HL-60/S4 (cell line): ENCODE measurements at regions not wholly inside any gene's neighbourhood (a gene's known extent, or its start where the extent isn't known, plus 50 kb on each side); places are given as distances from the start of the nearest gene placed in this dataset.
"Not testable (repeated sequence)": the region's sequence is repeated elsewhere in the genome, so short reads cannot be mapped to it uniquely, and the experiment has no call there.

ENCODE experiments used
- in situ Hi-C: fragments of 300-500 bp; cut with MboI; formaldehyde crosslinking; loops from 2 replicates; pipeline ENCODE4 v1.14.3; 2022; ENCODE audit warnings: low sequenced_read_pairs

- in situ Hi-C loops, result no loop called here
Measured at GRCh38 chr22:25390297-25391240, 171.1 kb downstream of the CRYBB2 start.

GRCh38 chr22:25392584-25392983 is 171.9 kb upstream of the GRK3 start:
- in situ Hi-C loops, result no loop called here

GRCh38 chr22:25393121-25393805 is 171.2 kb upstream of the GRK3 start:
- in situ Hi-C loops, result no loop called here

DNA sequence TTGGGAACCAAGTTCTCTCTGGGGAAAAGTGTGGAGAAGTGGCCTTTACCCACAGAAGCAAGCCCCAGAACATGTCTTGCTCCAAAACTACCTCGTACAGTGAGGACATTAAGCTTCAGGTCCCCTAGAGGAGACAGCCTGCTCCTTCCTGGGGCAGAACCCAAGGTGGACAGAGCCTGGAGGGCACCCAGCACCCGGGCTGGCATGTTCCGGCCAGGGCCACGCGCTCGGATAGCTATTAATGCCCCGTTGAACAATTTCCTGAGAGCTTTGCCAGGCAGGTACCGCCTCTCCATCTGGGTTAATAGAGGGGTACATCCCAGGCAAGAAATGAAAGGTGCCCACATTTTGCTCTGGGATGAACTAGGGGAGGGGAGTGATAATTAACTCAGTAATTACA is 169.0 kb upstream of the GRK3 start:
- in situ Hi-C loops, result no loop called here

- in situ Hi-C loops, result no loop called here
Measured at GRCh38 chr22:25395915-25396314, 168.6 kb upstream of the GRK3 start.

DNA sequence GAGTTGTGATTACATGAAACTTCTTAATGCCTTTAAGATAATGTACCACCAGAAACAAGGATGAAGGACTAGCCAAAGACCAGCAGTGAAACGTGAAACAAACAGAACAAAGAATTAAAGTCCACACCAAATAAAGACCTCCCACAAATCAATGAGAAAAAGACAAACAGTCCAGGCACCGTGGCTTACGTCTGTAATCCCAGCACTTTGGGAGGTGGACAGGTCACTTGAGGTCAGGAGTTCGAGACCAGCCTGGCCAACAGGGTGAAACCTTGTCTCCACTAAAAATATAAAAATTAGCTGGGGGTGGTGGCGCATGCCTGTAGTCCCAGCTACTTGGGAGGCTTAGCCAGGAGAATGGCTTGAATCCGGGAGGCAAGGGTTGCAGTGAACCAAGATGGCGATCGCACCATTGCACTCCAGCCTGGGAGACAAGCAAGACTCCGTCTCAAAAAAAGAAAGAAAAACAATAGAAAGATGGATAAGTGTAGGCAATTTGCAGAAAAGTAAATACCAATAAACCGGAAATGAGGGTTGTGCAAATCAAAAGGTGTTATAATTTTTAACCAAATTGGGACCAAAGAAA is 167.8 kb upstream of the GRK3 start:
- in situ Hi-C loops, result no loop called here

GRCh38 chr22:25397616-25398015 is 166.9 kb upstream of the GRK3 start:
- in situ Hi-C loops, result no loop called here

- in situ Hi-C loops, result not testable (repeated sequence)
Measured at GRCh38 chr22:25398591-25399062, 165.8 kb upstream of the GRK3 start.

GRCh38 chr22:25399649-25400151 is 164.8 kb upstream of the GRK3 start:
- in situ Hi-C loops, result no loop called here

GRCh38 chr22:25402160-25402500 is 162.3 kb upstream of the GRK3 start:
- in situ Hi-C loops, result no loop called here

GRCh38 chr22:25402501-25403283 is 161.8 kb upstream of the GRK3 start:
- in situ Hi-C loops, result no loop called here

GRCh38 chr22:25403284-25403810 is 161.1 kb upstream of the GRK3 start:
- in situ Hi-C loops, result no loop called here

DNA sequence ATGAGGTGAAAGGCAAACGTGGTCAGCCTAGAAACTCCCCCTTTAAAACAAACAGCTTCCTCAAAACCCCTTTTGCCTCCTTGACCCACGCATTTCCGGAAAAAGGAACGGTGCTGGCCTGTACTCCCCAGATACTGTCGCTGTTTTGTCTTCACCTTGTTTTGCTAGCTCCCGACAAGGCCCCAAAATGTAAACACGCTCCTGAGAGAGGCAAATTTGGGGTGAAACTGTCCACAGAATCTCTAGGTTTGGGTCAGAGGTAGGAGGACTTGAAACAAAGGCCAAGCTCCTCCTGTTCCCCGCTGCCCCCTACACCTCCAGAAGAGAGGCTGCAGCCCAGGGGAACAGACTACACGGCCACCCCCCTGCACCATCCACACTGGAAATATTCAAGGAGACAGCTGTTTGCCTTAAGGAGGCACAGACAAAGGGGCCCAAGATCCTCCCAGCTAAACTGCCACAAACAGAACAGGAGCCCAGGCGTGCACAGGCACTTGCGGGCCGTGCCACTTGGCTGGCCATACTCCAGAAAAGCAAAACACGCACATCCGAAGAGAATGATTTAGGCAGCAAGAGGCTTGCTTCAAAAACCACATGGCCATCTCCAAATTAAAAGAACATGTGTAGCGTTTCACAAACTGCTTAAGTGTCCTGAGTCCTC is 160.5 kb upstream of the GRK3 start:
- in situ Hi-C loops, result no loop called here

- in situ Hi-C loops, result no loop called here
Measured at GRCh38 chr22:25404556-25404927, 159.9 kb upstream of the GRK3 start.

GRCh38 chr22:25404928-25405816 is 159.3 kb upstream of the GRK3 start:
- in situ Hi-C loops, result no loop called here

DNA sequence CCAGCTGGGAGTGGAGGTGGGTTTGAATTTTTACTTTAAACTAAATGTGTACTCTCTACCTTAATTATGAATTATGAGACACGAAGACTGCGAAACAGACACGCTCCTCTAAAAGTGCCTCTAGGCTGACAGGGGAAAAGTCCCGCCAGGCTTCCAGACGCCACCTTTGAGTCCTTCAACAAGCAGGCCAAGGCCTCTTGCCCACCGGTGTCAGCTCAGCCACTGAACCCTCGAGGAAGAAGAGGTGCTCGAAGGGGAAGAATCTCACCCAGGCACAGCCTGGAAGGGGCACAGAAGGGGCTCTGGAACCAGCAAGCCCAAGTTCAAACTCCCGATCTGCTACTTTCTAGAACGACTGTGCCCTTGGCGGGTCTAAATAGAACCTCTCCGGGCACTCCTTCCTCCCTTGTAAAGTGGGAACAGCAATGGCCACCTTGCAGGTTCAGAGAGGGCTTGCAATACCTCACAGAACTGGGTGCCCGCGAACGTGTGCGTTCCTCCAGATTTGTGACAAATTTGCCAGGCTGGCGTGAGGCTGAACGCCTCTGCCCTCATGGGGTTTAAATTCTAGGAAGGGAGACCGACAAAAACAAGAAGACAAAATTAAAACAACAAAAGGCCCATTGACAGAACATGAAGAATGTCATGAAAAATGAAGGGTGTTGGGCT is 158.5 kb upstream of the GRK3 start:
- in situ Hi-C loops, result no loop called here

GRCh38 chr22:25406510-25407210 is 157.8 kb upstream of the GRK3 start:
- in situ Hi-C loops, result no loop called here
